KMS-11 (cell line): ENCODE measurements at regions not wholly inside any gene's neighbourhood (a gene's known extent, or its start where the extent isn't known, plus 50 kb on each side); places are given as distances from the start of the nearest gene placed in this dataset.

Experiments
- H2AFZ ChIP-seq: fragments of 200-600 bp; sonication (generic); 2 replicates; pipeline ENCODE4 v1.6.1; 2016; ENCODE audit warnings: antibody characterized with exemption, mixed run types, low read depth
- H3K27ac ChIP-seq: fragments of 200-600 bp; sonication (generic); 2 replicates; pipeline ENCODE4 v1.6.1; 2016; ENCODE audit warnings: mild to moderate bottlenecking, mixed run types
- H3K27me3 ChIP-seq: fragments of 200-600 bp; sonication (generic); 2 replicates; pipeline ENCODE4 v1.6.1; 2017; ENCODE audit warnings: mild to moderate bottlenecking, low read depth, mixed run types, moderate library complexity; ENCODE audit not compliant: insufficient read depth
- H3K36me3 ChIP-seq: fragments of 200-600 bp; sonication (generic); 2 replicates; pipeline ENCODE4 v1.6.1; 2017; ENCODE audit warnings: mild to moderate bottlenecking, mixed run types; ENCODE audit not compliant: insufficient read depth
- H3K4me1 ChIP-seq: fragments of 200-600 bp; sonication (generic); 2 replicates; pipeline ENCODE4 v1.6.1; 2016; ENCODE audit warnings: mild to moderate bottlenecking, low read depth, mixed run types; ENCODE audit not compliant: poor library complexity, severe bottlenecking
- H3K4me2 ChIP-seq: fragments of 200-600 bp; sonication (generic); 2 replicates; pipeline ENCODE4 v1.7.0; 2016; ENCODE audit warnings: mild to moderate bottlenecking, mixed run types
- H3K4me3 ChIP-seq: fragments of 200-600 bp; sonication (generic); IDR thresholded peaks from 2 replicates; pipeline ENCODE4 v1.6.1; 2017; ENCODE audit warnings: low read depth, low read length, mixed read lengths; ENCODE audit not compliant: insufficient read depth
- H3K79me2 ChIP-seq: fragments of 200-600 bp; sonication (generic); 2 replicates; pipeline ENCODE4 v1.6.1; 2016; ENCODE audit warnings: low read depth, mixed run types; ENCODE audit not compliant: insufficient read depth
- H3K9ac ChIP-seq: fragments of 200-600 bp; sonication (generic); 2 replicates; pipeline ENCODE4 v1.6.1; 2016; ENCODE audit warnings: mild to moderate bottlenecking, mixed run types
- H4K20me1 ChIP-seq: fragments of 200-600 bp; sonication (generic); 2 replicates; pipeline ENCODE4 v1.6.1; 2016; ENCODE audit warnings: mild to moderate bottlenecking, mixed run types; ENCODE audit not compliant: insufficient read depth
- CTCF ChIP-seq: fragments of 200-600 bp; sonication (generic); conservative IDR thresholded peaks from 2 replicates; pipeline ENCODE4 v1.6.1; 2017; ENCODE audit warnings: low read depth, mild to moderate bottlenecking, antibody characterized with exemption, low read length, moderate library complexity, mixed read lengths

GRCh38 chr14:37924622-37925021 lies 283.1 kb upstream of the SSTR1 start:
- Histone ChIP-seq H3K27me3 (no peaks in the 10 kb centered on the region), H3K9ac (no peak overlapping the region), H3K4me3 (no peak overlapping the region), H3K36me3 (no peaks in the 10 kb centered on the region), H3K27ac (no peak overlapping the region), H2AFZ (no peak overlapping the region), H3K4me2 (no peak overlapping the region), H3K4me1 (no peaks in the 10 kb centered on the region), H4K20me1 (no peaks in the 10 kb centered on the region), H3K79me2 (no peaks in the 10 kb centered on the region)
- TF ChIP-seq CTCF, result no peak

- Histone ChIP-seq H3K4me3 (no peak overlapping the region), H3K27me3 (no peaks in the 10 kb centered on the region), H3K36me3 (no peaks in the 10 kb centered on the region), H3K4me1 (no peaks in the 10 kb centered on the region), H3K4me2 (no peak overlapping the region), H4K20me1 (no peaks in the 10 kb centered on the region), H3K27ac (no peak overlapping the region), H3K9ac (no peak overlapping the region), H3K79me2 (no peaks in the 10 kb centered on the region), H2AFZ (no peak overlapping the region)
- no peak for TF ChIP-seq CTCF
Observed at GRCh38 chr14:37932008-37932407, 275.7 kb upstream of the SSTR1 start.

- no peak overlapping the region for H3K27ac ChIP-seq
Observed at GRCh38 chr14:37932481-37932880, 275.2 kb upstream of the SSTR1 start.

GRCh38 chr14:37936971-37937370 lies 270.7 kb upstream of the SSTR1 start:
- H3K79me2 ChIP-seq, result no peaks in the 10 kb centered on the region
- H3K4me1 ChIP-seq, result no peaks in the 10 kb centered on the region
- no peak overlapping the region for H3K4me2 ChIP-seq
- no peak overlapping the region for H3K27ac ChIP-seq
- no peak for TF ChIP-seq CTCF
- no peak overlapping the region for H2AFZ ChIP-seq
- no peaks in the 10 kb centered on the region for H4K20me1 ChIP-seq
- no peaks in the 10 kb centered on the region for H3K27me3 ChIP-seq
- no peak overlapping the region for H3K4me3 ChIP-seq
- H3K9ac ChIP-seq, result no peak overlapping the region
- H3K36me3 ChIP-seq, result no peaks in the 10 kb centered on the region

More at GRCh38 chr14:37932481-37932880, 275.2 kb upstream of the SSTR1 start:
- no peak overlapping the region for H3K4me3 ChIP-seq
- TF ChIP-seq CTCF, result no peak
- no peaks in the 10 kb centered on the region for H3K27me3 ChIP-seq
- no peak overlapping the region for H3K4me2 ChIP-seq
- no peaks in the 10 kb centered on the region for H3K79me2 ChIP-seq
- H3K36me3 ChIP-seq, result no peaks in the 10 kb centered on the region
- H4K20me1 ChIP-seq, result no peaks in the 10 kb centered on the region
- H2AFZ ChIP-seq, result no peak overlapping the region
- H3K9ac ChIP-seq, result no peak overlapping the region
- no peaks in the 10 kb centered on the region for H3K4me1 ChIP-seq
